Skin epidermis (tissue), 12 donors: ENCODE measurements at regions not wholly inside any gene's neighbourhood (a gene's known extent, or its start where the extent isn't known, plus 50 kb on each side); places are given as distances from the start of the nearest gene placed in this dataset.

Experiments
- H3K27ac ChIP-seq, 21 experiments: fragments of 200-600 bp; sonication (generic) in 11 of 21; one replicate each; pipeline ENCODE4 v1.5.0; 2020; ENCODE audit warnings: mild to moderate bottlenecking in 3 of 21, inconsistent platforms in 2 of 21, moderate library complexity in 2 of 21
- H3K4me3 ChIP-seq, 7 experiments: fragments of 200-600 bp; sonication (generic) in 2 of 7; one replicate each; pipeline ENCODE4 v1.5.0; 2020; ENCODE audit warnings: inconsistent platforms in 2 of 7, mild to moderate bottlenecking in 2 of 7, moderate library complexity in 1 of 7

GRCh38 chr20:7428946-7429345 is 511.3 kb downstream of the HAO1 start:
- H3K4me3 ChIP-seq: no peak overlapping the region
- H3K27ac ChIP-seq: no peak overlapping the region

GRCh38 chr20:7432612-7433011 is 507.6 kb downstream of the HAO1 start:
- H3K4me3 ChIP-seq: no peak overlapping the region

GRCh38 chr20:7437311-7437710 is 502.9 kb downstream of the HAO1 start:
- H3K27ac ChIP-seq: no peak overlapping the region
- H3K4me3 ChIP-seq: no peak overlapping the region

More at GRCh38 chr20:7432612-7433011, 507.6 kb downstream of the HAO1 start:
- no peak overlapping the region for H3K27ac ChIP-seq

GRCh38 chr20:7449269-7449668 is 491.0 kb downstream of the HAO1 start:
- H3K27ac ChIP-seq: no peak overlapping the region

GRCh38 chr20:7452890-7453289 is 487.4 kb downstream of the HAO1 start:
- H3K27ac ChIP-seq: no peak overlapping the region
- H3K4me3 ChIP-seq: no peak overlapping the region

More at GRCh38 chr20:7449269-7449668, 491.0 kb downstream of the HAO1 start:
- no peak overlapping the region for H3K4me3 ChIP-seq

GRCh38 chr20:7454047-7454446 is 486.2 kb downstream of the HAO1 start:
- Histone ChIP-seq H3K27ac (no peak overlapping the region), H3K4me3 (no peak overlapping the region)

GRCh38 chr20:7458459-7458858 is 481.8 kb downstream of the HAO1 start:
- H3K27ac ChIP-seq: no peak overlapping the region
- no peak overlapping the region for H3K4me3 ChIP-seq

- Histone ChIP-seq H3K4me3 (no peak overlapping the region), H3K27ac (no peak overlapping the region)
Measured at GRCh38 chr20:7459083-7459482, 481.2 kb downstream of the HAO1 start.

- H3K4me3 ChIP-seq: no peak overlapping the region
- no peak overlapping the region for H3K27ac ChIP-seq
Measured at GRCh38 chr20:7463290-7463689, 477.0 kb downstream of the HAO1 start.

- no peak overlapping the region for H3K4me3 ChIP-seq
Measured at GRCh38 chr20:7470912-7471311, 469.3 kb downstream of the HAO1 start.

GRCh38 chr20:7490288-7490687 is 450.0 kb downstream of the HAO1 start:
- no peak overlapping the region for H3K4me3 ChIP-seq

More at GRCh38 chr20:7470912-7471311, 469.3 kb downstream of the HAO1 start:
- no peak overlapping the region for H3K27ac ChIP-seq

GRCh38 chr20:7492257-7492656 is 448.0 kb downstream of the HAO1 start:
- no peak overlapping the region for H3K27ac ChIP-seq
- H3K4me3 ChIP-seq: no peak overlapping the region

More at GRCh38 chr20:7490288-7490687, 450.0 kb downstream of the HAO1 start:
- H3K27ac ChIP-seq: no peak overlapping the region

GRCh38 chr20:7493311-7493710 is 446.9 kb downstream of the HAO1 start:
- H3K27ac ChIP-seq: no peak overlapping the region
- no peak overlapping the region for H3K4me3 ChIP-seq

GRCh38 chr20:7496394-7496991 is 443.8 kb downstream of the HAO1 start:
- no peak overlapping the region for H3K4me3 ChIP-seq

GRCh38 chr20:7497985-7498384 is 442.3 kb downstream of the HAO1 start:
- no peak overlapping the region for H3K4me3 ChIP-seq

More at GRCh38 chr20:7496394-7496991, 443.8 kb downstream of the HAO1 start:
- no peak overlapping the region for H3K27ac ChIP-seq

GRCh38 chr20:7499201-7499600 is 441.1 kb downstream of the HAO1 start:
- no peak overlapping the region for H3K4me3 ChIP-seq

More at GRCh38 chr20:7497985-7498384, 442.3 kb downstream of the HAO1 start:
- no peak overlapping the region for H3K27ac ChIP-seq

GRCh38 chr20:7500231-7500663 is 440.0 kb downstream of the HAO1 start:
- Histone ChIP-seq H3K27ac (no peak overlapping the region), H3K4me3 (no peak overlapping the region)

More at GRCh38 chr20:7499201-7499600, 441.1 kb downstream of the HAO1 start:
- H3K27ac ChIP-seq: no peak overlapping the region

GRCh38 chr20:7503501-7503900 is 436.8 kb downstream of the HAO1 start:
- H3K4me3 ChIP-seq: no peak overlapping the region
- H3K27ac ChIP-seq: no peak overlapping the region

- H3K27ac ChIP-seq: no peak overlapping the region
- no peak overlapping the region for H3K4me3 ChIP-seq
Measured at GRCh38 chr20:7505152-7505834, 435.0 kb downstream of the HAO1 start.

GRCh38 chr20:7505835-7506221 is 434.4 kb downstream of the HAO1 start:
- Histone ChIP-seq H3K4me3 (no peak overlapping the region), H3K27ac (no peak overlapping the region)

- no peak overlapping the region for H3K4me3 ChIP-seq
- no peak overlapping the region for H3K27ac ChIP-seq
Measured at GRCh38 chr20:7516621-7517111, 423.6 kb downstream of the HAO1 start.
